Posterior vena cava (tissue), 2 donors: ENCODE measurements at regions not wholly inside any gene's neighbourhood (a gene's known extent, or its start where the extent isn't known, plus 50 kb on each side); places are given as distances from the start of the nearest gene placed in this dataset.

ENCODE experiments used
- DNase-seq: peaks from one replicate; pipeline ENCODE4 v3.0.0-alpha.2; 2020; ENCODE audit warnings: low spot score
- intact Hi-C, 2 donors: fragments of 100-400 bp; cut with DNase I; formaldehyde crosslinking; loops; one replicate each; pipeline versions ENCODE4 v1.14.1 to v1.14.2; 2022 to 2023
- donor health status: DM: yes; HTN: yes; CAD: no.
- donor health status: DM: yes; HTN: yes; CAD: no.

DNA sequence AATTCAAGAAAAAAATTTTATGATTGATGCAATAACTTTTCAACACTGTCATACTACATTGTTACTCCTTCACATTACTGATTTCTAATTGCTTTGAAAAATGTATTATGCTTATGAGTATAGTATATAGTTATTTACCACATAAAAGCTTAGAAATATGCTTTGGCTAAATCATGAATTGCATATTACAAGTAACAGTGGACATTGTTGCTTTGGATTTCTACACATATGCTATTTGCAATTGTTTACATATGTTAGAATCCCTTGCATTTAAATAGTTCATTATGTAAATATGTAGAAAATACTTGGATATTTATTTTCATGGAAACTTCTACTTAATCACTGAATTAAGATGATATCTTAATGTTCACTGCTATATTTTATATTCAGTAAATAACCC lies 577.5 kb downstream of the QKI start:
- DNase-seq, result no peak
- intact Hi-C loops, result no loop called here

DNA sequence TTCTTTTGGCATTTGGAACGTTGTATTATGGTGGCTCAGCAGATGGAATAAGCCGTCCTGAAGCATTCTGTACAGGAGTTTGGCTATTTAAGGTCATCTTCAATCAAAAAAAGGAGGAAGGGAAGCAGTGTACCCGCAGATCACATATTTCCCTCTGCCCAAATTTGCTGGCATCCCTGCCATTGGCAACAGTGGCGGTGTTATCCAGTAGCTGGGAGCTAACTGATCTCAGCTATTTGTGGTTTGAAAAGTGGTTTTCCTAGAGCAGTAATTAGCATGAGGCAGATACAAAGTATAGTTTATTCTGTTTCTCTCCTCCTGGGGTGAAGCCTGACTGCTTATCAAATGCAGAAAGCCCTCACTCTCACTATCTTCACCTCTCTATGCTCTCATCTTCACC lies 576.8 kb downstream of the QKI start:
- intact Hi-C loops, result no loop called here

DNA sequence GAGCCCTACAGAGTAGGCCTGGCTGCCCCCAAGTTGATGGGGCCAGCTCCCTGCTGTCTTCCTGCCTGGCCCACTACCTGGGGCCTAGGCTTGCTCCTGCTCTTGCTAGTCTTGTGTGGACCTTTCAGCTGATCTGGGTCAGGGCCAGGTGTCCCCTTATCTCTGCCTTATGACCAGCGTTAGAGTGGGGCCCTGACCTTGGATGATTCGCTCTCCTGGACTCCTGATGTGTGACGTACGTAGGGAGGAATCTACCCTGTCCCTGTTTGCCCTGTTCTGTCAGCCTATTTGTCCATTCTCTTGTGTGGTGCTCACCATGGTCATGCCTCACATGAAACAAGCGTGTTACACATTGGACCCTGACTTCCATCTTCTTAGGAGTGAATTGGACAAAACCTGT lies 571.8 kb downstream of the QKI start:
- no peak for DNase-seq
- intact Hi-C loops, result no loop called here

More for the DNA sequence above, 576.8 kb downstream of the QKI start:
- no peak for DNase-seq

DNA sequence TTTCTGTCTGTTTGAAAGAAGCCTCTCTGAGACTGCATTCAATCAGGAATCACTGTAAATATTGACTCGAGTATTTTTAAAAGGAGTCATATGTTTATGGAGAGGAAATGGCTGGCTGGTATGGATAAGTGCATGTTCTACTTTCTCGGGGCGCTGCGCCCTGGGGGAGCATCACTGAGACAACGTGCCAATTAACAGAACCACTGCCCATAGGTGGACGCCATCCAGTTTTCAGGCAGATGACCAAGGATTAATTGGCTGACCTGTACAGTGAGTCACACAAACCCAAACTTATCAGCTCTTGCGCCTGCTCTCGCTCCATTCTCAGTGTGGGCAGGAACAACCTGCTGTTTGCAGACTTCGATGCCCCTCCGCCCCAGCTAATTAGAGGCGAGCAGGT lies 571.2 kb downstream of the QKI start:
- intact Hi-C loops, result no loop called here
- no peak for DNase-seq

DNA sequence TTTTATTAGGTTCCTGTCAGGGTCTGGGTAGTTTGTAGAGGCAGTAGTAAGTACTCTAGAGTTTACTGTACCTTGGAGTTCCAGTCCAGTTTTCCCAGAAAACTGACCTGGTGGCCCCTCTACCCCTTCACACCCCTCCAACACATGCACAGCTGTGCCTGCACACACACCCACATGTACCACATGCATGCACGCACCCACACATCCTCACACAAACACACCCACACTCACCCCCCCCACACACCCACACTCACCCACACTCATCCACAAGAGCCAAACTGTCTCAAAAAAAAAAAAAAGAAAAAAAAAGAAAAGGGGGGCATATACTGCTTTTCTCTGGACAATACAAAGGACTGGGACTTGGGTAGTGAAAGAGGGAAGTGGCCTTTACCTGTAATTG lies 570.5 kb downstream of the QKI start:
- no peak for DNase-seq
- intact Hi-C loops, result no loop called here

DNA sequence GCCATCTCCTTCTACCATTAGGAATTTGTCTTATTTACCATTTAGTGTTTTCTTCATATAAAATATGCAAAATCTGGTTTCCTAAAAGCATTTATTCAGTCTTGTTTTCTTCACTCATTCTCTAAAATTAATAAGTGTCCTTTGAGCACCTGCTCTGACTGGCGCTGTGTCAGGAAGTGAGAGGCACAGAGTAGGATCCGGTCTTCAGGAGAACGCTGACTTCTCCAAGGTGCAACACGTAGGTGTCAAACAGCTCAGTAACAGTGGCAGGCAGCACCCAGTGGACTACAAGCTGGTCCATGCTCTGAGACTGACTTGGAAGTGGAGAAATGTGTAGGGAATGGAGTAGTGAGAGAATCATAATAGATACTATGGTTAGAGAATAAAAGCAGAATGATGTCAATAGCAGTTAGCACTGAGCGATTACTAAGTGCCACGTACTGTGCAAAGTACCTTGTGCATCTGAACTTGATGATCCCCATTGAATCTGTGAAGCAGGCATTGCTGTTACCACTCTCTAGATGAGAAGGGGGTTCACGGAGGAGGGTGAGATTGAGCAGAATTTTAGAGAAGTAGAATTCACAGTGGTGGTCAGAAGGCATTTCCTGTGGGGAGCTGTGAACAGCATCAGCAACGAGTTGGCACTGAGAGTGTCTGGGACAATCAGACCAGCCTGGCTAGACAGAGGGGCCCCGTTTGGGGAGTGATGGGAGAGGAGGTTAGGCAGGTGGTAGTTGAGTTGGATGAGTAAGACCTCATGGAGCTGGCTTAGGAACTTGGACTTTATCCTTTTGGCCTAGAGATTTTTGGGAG lies 569.8 kb downstream of the QKI start:
- intact Hi-C loops, result no loop called here
- no peak for DNase-seq

DNA sequence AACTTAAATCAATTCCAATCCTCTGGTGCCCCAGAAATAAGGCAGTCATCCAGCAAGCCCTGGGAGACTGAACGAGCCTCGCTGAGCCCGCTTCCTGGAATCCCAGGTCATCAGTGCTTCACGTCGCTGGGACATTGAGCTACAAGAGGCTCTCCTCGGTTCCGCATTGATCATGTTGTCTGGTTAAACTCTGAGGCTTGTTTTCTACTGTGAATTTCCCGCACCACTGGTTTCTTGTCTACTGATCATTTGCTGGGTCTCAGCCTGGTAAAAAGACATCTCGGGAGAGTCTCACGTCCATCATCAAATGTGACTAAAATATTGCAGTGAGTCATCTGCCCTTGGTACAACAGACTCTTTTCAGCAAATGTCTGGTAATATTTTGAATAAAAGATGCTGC lies 569.2 kb downstream of the QKI start:
- intact Hi-C loops, result no loop called here
- no peak for DNase-seq

DNA sequence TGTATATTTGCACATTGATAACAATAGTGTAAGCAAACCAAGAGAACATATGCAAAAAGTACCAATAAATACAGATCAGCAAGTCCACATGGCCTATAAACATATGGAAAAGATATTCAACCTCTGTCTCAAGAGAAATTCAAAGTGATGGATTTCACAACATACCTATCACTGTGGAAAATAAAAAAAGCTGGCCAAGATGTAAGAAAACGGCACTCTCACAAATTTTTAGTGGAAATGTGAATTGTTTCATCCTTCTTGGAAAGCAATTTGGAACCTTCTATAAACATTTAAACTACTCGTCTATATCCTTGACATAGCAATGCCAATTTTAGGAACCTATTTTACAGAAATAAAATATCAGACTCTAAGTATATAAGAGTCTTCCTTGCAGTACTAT lies 559.8 kb downstream of the QKI start:
- intact Hi-C loops, result no loop called here
- no peak for DNase-seq

DNA sequence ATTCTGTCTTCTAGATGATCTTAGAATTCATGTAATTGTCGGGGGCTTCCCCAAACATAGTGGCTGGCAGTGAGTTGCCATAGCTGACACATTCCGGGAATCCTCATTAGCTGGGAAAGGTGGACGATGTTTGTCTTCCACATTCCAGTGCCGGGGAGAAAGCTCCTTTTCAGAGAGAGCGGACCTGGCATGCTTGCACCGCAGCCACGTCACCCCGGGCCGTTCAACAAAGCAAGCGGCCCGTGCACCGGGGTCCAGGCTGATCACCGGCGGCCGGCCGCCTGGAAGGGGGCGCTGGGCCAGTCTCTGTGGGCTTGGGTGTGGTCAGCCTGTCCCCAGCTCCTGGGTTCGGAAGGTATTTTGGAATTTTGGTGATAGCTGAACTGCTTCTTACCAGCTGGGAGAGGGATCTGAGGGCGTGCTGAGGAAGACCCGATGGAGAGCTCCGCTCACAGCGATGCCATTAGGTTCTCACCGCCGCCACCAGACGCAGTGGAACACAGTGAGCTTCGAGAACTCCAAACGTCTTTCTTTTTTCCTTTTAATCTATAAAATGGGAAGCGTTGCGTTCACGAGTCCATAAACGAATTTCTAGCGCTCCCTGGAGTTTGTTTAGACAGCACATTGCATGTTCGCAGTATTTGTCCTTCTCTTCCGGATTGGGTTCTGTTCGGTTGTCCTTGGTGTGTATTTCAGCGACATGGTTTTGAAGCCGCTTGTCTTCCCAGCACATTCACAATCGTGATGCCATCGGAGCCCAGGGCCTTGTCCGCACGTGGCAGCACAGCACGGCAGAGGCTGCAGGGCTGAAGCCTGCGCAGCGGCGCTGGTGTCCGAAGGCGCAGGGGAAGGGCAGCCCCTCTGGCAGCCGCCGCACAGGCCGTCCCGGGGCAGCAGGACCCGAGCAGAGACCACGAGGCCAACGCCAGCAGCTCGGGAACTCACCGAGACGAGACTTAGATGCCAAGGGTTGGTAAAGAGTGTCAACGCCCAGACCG lies 557.6 kb downstream of the QKI start:
- intact Hi-C loops, result no loop called here
- no peak for DNase-seq

DNA sequence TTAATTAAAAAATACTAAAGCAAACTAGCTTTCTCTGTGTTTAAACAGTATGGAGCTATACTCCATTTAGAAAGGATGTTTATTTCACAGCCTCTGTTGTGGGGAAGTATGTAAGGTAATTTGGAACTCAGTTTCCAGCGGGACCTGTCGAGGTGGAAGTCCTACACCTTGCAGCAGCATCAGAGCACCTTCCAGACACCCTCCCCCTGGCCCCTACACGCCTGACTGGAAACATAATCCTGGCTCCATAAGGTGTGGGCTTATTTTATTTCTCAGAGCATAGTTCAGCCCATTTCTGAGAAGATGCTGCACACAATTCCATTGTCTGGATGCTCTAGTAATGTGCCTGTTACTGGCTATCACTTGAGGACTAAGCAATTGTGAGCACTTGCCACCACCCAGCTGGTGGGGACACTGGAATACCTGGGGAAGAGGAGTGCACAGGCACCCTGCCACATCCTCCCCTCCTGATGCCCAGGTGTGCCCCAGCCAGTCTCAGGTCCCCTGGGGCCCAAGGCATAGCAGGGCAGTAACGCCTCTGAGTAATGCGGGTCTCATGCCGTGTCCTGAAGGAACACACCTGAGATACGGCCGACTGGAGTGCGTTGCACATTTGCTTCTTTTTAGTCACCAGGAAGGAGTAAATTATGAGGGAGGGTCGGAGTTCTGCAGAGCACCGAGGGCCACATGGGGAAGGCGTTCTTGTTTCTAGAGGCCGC lies 556.5 kb downstream of the QKI start:
- no peak for DNase-seq
- intact Hi-C loops, result no loop called here

DNA sequence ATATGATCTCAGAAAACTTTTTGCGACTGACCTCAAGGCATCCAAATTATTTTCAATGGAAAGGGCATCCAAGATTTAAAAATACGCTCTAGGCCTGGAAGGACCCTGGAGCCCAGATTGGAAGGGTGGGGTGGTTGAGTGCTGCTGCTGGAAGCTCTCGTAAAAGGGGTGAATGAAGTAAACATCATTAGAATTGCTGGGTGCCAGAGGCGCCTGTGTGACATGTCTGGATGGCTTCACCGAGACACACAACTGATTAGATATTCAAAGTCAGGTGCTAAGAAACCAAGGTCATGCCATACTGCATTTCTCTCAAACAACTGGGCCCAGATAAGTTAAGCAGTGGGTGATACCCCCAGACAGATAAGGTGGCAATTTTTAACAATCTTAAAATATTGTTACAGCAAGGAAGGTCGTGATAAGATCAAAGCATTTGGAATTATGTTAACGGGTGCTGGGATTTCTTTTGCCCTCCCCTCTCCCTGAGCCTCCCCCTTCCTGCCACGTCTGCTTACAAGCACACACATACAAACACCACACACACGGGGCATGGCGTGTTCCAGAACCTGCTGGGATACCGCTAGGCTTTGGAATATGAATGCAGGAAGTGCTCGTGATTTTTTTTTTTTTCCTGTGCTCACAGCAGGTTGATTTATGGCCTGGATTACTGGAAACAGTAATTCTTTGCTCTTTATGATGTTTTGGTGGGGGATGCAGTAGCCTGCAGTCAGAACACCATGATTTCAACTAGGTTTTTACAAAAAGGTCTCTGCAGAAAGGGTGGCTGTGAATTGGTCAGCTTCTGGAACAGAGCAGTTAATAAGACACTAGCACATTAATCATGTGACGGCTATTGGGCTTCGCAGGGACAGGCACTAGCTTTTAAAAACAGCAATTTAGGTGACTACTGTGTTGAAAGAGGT lies 551.2 kb downstream of the QKI start:
- intact Hi-C loops, result no loop called here
- no peak for DNase-seq

DNA sequence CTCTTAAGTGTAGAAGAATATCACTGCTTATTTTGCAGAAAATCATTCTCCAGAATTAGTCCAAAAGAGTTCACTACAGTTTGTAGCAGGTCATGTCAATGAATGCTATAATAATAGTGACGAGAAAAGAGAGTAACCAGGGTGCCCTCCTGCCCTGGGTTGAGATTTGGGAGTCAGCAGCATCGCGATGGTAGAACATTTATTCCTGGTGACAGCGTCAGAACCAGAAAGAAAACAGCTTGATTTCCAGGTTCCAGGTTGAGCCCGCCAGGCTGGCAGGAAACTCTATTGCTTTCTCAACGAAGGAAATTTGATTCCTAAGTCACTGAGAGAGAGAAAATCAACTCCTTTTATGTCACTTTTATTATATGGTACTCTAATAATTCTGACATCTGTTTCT lies 550.3 kb downstream of the QKI start:
- intact Hi-C loops, result no loop called here
- DNase-seq, result no peak

DNA sequence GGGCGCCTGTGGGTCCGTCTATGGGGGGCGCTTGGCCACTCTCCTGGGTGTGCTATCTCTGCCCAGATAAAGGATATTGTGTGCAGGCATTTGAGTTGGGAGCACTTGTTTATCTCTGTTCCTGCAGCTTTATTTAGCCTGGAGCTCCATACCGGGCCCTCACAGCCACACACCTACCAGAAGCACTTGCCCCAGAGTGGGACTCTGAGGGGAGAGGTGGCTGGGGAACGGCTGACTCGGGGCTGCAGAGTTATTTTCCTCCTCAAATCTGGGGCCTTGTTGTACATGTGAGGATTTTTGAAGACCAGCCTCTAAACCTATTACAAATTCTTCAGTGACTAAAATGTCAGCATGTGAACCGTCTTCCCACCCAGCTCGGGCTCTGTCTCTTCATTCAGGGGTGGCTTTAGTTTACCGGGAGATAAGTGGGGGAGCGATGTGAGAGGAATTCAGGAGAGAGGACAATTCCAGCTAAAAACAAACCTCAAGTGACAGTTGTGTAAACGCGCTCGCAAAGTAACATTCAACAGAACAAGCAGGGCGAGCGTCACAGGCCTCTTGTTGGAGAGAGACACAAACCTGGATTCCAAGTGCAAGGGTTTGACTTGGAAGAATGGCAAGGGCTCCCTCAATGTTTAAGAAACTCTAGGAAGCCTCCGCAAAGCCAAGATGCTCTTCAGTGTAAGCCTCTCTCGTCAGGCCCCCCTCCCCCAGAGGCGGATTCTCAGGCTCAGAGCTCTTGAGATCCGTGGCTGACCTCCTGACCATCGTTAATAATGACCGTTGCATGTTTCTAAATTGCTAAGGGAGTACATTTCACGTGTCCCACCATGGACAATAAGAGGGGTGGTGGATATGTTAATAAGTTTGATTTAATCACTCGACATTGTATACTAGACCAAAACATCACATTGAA lies 548.9 kb downstream of the QKI start:
- no peak for DNase-seq
- intact Hi-C loops, result no loop called here

DNA sequence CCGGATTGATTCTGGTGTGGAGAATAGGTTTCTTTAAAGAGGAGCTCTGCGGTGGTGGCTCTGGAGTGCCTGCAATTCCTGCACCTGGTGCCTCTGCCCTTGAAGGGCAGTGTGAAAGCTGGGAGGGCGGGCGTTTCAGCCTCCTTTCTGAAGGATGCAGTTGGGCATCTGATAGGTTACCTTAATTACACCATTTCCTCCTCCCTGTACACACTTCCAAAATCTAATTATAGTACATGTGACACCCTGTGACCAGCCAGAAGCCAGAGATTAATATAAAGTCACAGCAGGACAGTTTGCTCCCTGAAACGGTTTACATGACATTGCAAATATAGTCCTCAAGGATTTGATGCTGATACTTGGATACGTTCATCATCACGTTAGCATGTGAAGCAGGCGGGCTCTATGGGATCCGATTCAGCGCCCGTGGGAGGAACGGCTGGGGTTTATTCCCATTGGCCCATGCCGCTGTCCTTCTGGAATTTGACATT lies 548.2 kb downstream of the QKI start:
- DNase-seq, result no peak
- intact Hi-C loops, result no loop called here

DNA sequence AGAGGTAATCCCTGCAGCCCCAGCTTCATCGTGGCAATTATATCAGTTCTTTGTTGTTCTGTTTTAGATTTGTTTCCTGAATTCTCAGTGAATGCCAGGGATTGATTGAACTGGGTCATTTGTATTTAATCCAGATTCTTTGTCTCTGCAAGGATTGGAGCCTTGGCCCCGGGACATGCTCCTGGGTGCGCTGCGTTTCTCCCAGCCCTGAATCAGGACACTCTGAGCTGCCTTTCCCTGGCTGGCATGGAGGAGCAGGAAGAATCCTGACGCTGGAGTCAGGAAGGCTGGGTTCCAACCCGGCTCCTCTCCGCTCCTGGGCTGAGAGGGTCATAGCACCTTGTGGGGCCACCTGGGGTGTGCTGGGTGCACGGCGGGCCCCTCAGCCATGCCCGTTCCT lies 545.6 kb downstream of the QKI start:
- DNase-seq, result no peak
- intact Hi-C loops, result no loop called here

DNA sequence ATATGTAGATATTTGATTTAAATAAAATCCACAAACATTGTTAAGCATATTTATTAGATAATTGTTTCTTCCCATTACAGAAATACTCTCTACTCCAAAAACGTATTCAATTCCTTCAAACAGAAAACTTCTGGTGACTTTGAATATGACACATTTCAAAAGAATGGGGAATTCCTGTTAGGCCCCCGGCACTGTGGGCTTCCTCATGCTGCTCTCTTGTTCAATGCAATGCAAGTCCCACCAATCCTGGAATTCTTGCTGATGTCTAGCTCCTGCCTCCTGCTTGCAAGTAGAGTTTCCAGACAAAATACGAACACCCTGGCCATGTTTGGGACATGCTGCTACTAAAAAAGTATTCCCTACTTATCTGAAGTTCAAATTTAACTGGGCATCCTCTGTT lies 544.1 kb downstream of the QKI start:
- intact Hi-C loops, result loop anchor here in 1 of 2 donors (10.0 kb wide), 1 partner anchor 534 kb away; no protein-coding TSS in a partner anchor
- DNase-seq, result no peak

DNA sequence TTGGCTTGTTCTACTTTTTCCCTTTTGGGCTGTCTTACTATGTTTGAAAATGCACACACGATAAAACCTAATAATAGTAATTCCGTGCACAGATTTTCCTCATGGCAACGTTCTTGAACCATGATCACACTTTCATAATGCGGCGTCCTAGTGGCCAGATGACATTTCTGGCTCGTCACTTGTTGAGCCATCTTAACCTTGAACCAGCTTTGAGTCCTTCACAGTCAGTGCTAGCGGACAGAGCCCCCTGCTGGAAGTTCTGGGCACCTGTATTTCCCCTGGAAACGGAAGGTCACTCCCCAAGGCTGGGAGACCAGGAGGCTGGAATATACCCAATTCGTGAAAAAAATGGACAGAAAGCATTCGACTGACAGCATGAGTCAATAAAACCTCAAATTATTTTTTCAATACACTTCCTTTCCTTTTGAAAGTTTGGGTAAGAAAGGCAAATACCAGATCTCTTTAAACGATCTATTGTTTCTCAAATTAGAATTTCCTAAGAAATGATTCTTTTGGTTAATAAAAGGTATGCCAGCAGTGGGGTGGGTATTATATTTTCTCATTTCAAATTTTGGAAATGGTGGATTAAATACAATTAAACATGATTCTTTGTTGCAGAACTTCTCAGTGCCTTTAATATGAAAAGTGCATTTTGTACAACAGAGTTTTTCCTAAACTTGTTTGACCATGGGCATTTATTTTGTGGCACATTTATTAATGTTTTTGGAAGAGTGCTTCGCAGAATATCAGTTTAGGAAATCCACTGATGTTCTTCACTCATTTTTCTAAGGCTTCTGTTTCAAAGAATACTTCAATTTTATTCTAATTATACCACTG lies 542.3 kb downstream of the QKI start:
- intact Hi-C loops, result loop anchor here in 1 of 2 donors (10.0 kb wide), 1 partner anchor 532 kb away; no protein-coding TSS in a partner anchor
- DNase-seq, result peak; percentile 92
